Nephron (organoid): ENCODE measurements at regions not wholly inside any gene's neighbourhood (a gene's known extent, or its start where the extent isn't known, plus 50 kb on each side); places are given as distances from the start of the nearest gene placed in this dataset.

Source experiments
- H3K27ac Mint-ChIP-seq, 3 experiments: 2 replicates each; pipeline ENCODE4 v1.8.0; 2020; ENCODE audit warnings: mixed read lengths in 3 of 3, mild to moderate bottlenecking in 2 of 3, moderate library complexity in 1 of 3
- H3K27me3 Mint-ChIP-seq: 2 replicates; pipeline ENCODE4 v1.8.0; 2021; ENCODE audit warnings: low read depth, mild to moderate bottlenecking, moderate library complexity, mixed read lengths
- H3K36me3 Mint-ChIP-seq: 2 replicates; pipeline ENCODE4 v1.8.0; 2020; ENCODE audit warnings: low read depth, mixed read lengths
- H3K4me1 Mint-ChIP-seq: 2 replicates; pipeline ENCODE4 v1.8.0; 2020; ENCODE audit warnings: mixed read lengths
- H3K4me3 Mint-ChIP-seq, 3 experiments: 2 replicates each; pipeline ENCODE4 v1.8.0; 2020; ENCODE audit warnings: mild to moderate bottlenecking in 3 of 3, mixed read lengths in 3 of 3, moderate library complexity in 2 of 3
- H3K9me3 Mint-ChIP-seq: 2 replicates; pipeline ENCODE4 v1.8.0; 2020; ENCODE audit warnings: mixed read lengths
- TF ChIP-seq, protein P1 (sequence below), 3 experiments: fragments of 200-600 bp; sonication (generic); IDR thresholded peaks; one replicate each; pipeline ENCODE4 v1.5.0; 2021; ENCODE audit warnings: antibody characterized with exemption in 3 of 3; ENCODE audit not compliant: unreplicated experiment in 3 of 3

DNA sequence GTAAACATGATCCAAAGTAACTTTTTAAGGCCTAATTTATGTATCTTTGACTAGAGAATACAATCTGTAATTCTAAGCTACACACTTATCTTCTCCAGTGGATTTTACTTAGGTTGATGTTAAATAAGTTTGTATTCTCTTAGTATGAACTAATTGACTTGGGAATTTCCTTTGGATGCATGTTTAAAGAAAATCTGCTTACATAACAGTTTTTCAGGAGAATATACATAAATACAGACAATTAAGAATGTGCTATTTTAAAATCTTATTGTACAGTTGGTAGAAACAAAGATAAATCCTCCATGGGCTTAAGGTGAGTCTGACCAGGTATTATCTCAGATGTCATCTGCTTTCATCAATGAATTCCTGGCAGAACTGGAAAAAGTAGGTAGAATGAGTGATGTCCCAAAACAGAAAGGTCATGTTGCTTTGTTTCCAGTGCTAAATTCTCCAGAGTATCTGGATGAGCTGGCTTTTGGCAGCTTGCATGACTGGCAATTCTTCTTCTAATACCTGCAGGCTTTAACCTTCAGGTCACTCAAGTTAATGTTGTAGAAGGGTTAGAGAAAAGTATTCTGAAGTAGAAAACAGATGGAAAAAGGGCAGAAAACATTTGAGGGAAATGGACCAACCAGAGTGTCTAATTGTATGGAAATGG is 150.6 kb downstream of the MACIR start:
- TF ChIP-seq, protein P1, sequence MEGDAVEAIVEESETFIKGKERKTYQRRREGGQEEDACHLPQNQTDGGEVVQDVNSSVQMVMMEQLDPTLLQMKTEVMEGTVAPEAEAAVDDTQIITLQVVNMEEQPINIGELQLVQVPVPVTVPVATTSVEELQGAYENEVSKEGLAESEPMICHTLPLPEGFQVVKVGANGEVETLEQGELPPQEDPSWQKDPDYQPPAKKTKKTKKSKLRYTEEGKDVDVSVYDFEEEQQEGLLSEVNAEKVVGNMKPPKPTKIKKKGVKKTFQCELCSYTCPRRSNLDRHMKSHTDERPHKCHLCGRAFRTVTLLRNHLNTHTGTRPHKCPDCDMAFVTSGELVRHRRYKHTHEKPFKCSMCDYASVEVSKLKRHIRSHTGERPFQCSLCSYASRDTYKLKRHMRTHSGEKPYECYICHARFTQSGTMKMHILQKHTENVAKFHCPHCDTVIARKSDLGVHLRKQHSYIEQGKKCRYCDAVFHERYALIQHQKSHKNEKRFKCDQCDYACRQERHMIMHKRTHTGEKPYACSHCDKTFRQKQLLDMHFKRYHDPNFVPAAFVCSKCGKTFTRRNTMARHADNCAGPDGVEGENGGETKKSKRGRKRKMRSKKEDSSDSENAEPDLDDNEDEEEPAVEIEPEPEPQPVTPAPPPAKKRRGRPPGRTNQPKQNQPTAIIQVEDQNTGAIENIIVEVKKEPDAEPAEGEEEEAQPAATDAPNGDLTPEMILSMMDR (IDR thresholded peaks at IDR 0.05; ENCODE audit: unreplicated experiment in 3 of 3), result no peak
- Mint-ChIP-seq H3K36me3 (no peaks in the 10 kb centered on the region), H3K27me3 (peaks cover 7% of the 10 kb centered on the region), H3K4me1 (peaks cover 19% of the 10 kb centered on the region), H3K27ac (no peak overlapping the region), H3K9me3 (no peaks in the 10 kb centered on the region), H3K4me3 (no peak overlapping the region)

DNA sequence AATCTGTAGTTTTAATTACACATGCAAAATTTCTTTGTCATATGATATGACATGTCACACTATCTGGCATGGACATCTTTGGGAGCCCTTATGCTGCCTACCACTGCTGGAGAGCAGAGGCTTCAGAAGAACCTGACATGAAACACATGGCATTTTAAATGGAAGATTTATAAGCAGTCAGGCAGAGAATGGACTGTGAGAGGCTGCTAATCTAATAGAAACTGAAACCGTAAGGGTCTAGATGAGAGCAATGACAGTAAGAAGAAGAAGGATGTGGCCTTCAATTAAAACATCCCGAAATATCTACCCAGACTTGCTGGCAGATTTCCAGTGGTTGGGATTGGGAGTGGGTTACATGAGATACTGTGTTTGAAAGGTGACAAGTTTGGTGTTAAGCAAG is 149.8 kb downstream of the MACIR start:
- H3K4me1 Mint-ChIP-seq, result peaks cover 19% of the 10 kb centered on the region
- no peak overlapping the region for H3K27ac Mint-ChIP-seq
- no peaks in the 10 kb centered on the region for H3K36me3 Mint-ChIP-seq
- H3K9me3 Mint-ChIP-seq, result no peaks in the 10 kb centered on the region
- H3K27me3 Mint-ChIP-seq, result peaks cover 7% of the 10 kb centered on the region
- H3K4me3 Mint-ChIP-seq, result no peak overlapping the region
- TF ChIP-seq, protein P1 (IDR thresholded peaks at IDR 0.05; ENCODE audit: unreplicated experiment in 3 of 3), result no peak

DNA sequence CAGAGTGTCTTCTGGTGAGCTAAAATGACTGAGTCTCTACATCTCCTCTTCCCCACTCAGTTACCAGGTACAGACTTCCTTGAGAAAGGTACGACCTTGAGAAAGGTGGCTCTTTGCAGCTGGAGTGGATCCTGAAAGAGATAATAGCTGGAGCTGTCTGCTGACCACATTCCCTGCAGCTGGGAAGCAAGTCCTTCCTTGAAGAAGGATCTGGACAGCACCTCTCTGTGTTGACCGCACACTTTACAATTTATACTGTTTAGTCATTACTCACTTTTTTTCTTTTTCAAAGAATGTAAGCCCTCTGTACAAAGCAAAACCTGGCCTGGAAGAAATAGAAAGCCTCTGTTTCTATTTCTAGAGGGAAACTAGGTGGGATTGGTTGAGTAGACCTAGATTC is 148.8 kb downstream of the MACIR start:
- H3K4me3 Mint-ChIP-seq, result no peak overlapping the region
- no peaks in the 10 kb centered on the region for H3K9me3 Mint-ChIP-seq
- TF ChIP-seq, protein P1 (IDR thresholded peaks at IDR 0.05; ENCODE audit: unreplicated experiment in 3 of 3), result no peak
- no peak overlapping the region for H3K27ac Mint-ChIP-seq
- peaks cover 7% of the 10 kb centered on the region for H3K27me3 Mint-ChIP-seq
- H3K4me1 Mint-ChIP-seq, result peaks cover 19% of the 10 kb centered on the region
- no peaks in the 10 kb centered on the region for H3K36me3 Mint-ChIP-seq

DNA sequence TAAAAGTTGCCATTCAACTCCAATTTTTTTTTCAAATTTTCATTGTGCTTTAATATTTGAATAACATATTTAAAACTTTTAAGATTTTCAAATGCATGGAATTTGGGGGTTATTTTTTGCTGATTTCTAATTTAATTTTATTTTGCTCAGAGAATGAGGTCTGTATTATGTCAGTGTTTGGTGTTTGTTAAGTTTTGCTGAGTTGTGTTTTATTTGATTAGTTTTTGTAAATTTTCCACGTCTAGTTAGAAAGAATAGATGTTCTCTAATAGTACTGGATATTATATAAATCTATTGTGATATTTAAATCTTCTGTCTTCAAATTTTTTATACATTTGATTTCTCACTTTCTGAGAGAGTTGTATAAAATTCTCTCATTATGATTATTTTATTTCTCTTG is 145.9 kb downstream of the MACIR start:
- peaks cover under 1% of the 10 kb centered on the region for H3K27me3 Mint-ChIP-seq

DNA sequence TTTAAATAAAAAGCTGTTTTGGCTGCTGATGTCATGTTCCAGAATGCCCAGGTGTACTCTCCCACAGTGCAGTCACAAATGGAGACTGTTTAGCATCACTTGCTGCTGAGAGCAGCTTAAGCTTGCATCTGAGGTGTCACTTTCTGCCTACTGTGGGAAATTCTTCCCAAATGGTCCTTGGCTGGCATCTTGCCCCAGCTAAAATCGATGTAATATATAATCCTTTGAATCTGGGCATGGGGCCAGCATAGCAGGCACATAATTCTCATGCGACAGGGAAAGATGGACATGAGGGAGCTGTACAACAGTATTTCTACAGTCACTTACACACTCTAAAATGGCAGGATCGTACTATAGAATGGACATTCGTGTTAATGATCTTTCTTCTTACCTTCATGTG is 144.3 kb downstream of the MACIR start:
- Mint-ChIP-seq H3K27ac (no peak overlapping the region), H3K36me3 (no peaks in the 10 kb centered on the region), H3K27me3 (no peaks in the 10 kb centered on the region), H3K4me1 (peaks cover 8% of the 10 kb centered on the region), H3K4me3 (no peak overlapping the region), H3K9me3 (no peaks in the 10 kb centered on the region)
- TF ChIP-seq, protein P1 (IDR thresholded peaks at IDR 0.05; ENCODE audit: unreplicated experiment in 3 of 3), result no peak

More for the DNA sequence above, 145.9 kb downstream of the MACIR start:
- H3K9me3 Mint-ChIP-seq, result no peaks in the 10 kb centered on the region
- peaks cover 8% of the 10 kb centered on the region for H3K4me1 Mint-ChIP-seq
- TF ChIP-seq, protein P1 (IDR thresholded peaks at IDR 0.05; ENCODE audit: unreplicated experiment in 3 of 3), result no peak
- H3K4me3 Mint-ChIP-seq, result no peak overlapping the region
- H3K36me3 Mint-ChIP-seq, result no peaks in the 10 kb centered on the region
- H3K27ac Mint-ChIP-seq, result no peak overlapping the region
